Left lung (tissue), 4 donors: ENCODE measurements at regions not wholly inside any gene's neighbourhood (a gene's known extent, or its start where the extent isn't known, plus 50 kb on each side); places are given as distances from the start of the nearest gene placed in this dataset.

Source experiments
- ATAC-seq: fragments of 200-7000 bp; cut with Tn5 transposase; one replicate; pipeline ENCODE4 v1.9.1; 2020; ENCODE audit warnings: moderate library complexity
- DNase-seq, 4 donors: peaks; one replicate each; pipeline ENCODE4 v3.0.0-alpha.2; 2013 to 2020
- H3K27ac ChIP-seq, 2 donors: fragments of 200-600 bp; sonication (generic) in 1 of 2; one replicate each; pipeline versions ENCODE4 v1.5.0 to v1.8.0; 2020 to 2021
- H3K27me3 ChIP-seq, 2 donors: fragments of 200-600 bp; sonication (generic) in 1 of 2; one replicate each; pipeline versions ENCODE4 v1.5.0 to v1.8.0; 2020 to 2021
- H3K36me3 ChIP-seq, 2 donors: fragments of 200-600 bp; sonication (generic) in 1 of 2; one replicate each; pipeline versions ENCODE4 v1.5.0 to v1.8.0; 2020 to 2021
- H3K4me1 ChIP-seq, 2 donors: fragments of 200-600 bp; one replicate each; pipeline ENCODE4 v1.8.0; 2021
- H3K4me3 ChIP-seq, 2 donors: fragments of 200-600 bp; sonication (generic) in 1 of 2; one replicate each; pipeline versions ENCODE4 v1.5.0 to v1.8.0; 2020 to 2021; ENCODE audit warnings: mild to moderate bottlenecking in 1 of 2
- H3K9me3 ChIP-seq, 2 donors: fragments of 200-600 bp; sonication (generic) in 1 of 2; one replicate each; pipeline versions ENCODE4 v1.5.0 to v1.8.0; 2020 to 2021
- intact Hi-C, 2 donors: fragments of 100-400 bp; cut with DNase I; formaldehyde crosslinking; loops; one replicate each; pipeline versions ENCODE4 v1.11.2 to v1.14.2; 2022
- TF ChIP-seq, protein P1 (sequence below), 2 donors: fragments of 200-600 bp; sonication (generic) in 1 of 2; IDR thresholded peaks; one replicate each; pipeline versions ENCODE4 v1.5.0 to v1.8.0; 2021; ENCODE audit warnings: antibody characterized with exemption in 2 of 2
- donor health status: DM: no; HTN: yes; CAD: no.
- donor health status: DM: no; HTN: no; CAD: no.

DNA sequence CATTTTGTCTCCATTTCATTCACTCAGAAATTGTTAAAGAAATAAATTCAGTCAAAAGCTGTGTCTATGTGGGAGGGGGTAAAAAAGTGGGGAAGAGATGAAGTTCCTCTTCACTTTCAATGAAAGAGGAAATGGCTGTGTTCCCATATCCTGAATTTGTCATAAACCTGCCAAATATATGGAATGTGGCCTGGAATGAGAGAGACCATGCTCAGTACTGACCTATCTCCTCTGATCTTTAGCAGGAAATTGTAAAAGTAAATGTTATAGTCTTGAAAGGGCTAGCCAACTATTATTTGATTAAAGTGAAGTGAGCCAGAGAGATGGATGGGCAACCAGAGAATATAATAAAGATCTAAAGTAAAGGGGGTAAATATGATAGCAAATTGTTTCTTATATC lies 130.3 kb upstream of the C21orf91 start:
- Histone ChIP-seq H3K27me3 (no peaks in the 10 kb centered on the region), H3K4me3 (no peak overlapping the region), H3K27ac (no peak overlapping the region), H3K4me1 (no peaks in the 10 kb centered on the region), H3K36me3 (no peaks in the 10 kb centered on the region), H3K9me3 (peaks cover 0 to 12% of the 10 kb centered on the region in 2 donors)
- intact Hi-C loops, result no loop called here
- peak in 1 of 4 donors; percentile 14 for DNase-seq
- TF ChIP-seq, protein P1, sequence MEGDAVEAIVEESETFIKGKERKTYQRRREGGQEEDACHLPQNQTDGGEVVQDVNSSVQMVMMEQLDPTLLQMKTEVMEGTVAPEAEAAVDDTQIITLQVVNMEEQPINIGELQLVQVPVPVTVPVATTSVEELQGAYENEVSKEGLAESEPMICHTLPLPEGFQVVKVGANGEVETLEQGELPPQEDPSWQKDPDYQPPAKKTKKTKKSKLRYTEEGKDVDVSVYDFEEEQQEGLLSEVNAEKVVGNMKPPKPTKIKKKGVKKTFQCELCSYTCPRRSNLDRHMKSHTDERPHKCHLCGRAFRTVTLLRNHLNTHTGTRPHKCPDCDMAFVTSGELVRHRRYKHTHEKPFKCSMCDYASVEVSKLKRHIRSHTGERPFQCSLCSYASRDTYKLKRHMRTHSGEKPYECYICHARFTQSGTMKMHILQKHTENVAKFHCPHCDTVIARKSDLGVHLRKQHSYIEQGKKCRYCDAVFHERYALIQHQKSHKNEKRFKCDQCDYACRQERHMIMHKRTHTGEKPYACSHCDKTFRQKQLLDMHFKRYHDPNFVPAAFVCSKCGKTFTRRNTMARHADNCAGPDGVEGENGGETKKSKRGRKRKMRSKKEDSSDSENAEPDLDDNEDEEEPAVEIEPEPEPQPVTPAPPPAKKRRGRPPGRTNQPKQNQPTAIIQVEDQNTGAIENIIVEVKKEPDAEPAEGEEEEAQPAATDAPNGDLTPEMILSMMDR (IDR thresholded peaks at IDR 0.05), result no peak
- ATAC-seq, result no peak

DNA sequence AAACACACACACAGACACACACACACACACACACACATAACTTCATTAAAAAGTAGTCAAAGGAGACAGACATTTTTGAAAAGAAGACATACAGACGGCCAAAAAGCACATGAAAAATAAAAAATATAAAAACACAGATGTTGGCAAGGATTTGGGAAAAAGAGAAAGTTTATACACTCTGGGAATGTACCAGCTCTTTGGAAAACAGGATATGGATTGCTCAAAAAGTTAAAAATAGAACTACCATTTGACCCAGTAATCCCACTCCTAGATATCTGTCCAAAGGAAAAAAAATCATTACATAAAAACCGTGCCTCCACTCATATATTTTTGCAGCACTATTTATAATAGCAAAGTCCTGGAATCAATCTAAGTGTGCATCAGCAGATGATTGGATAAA lies 128.4 kb upstream of the C21orf91 start:
- ATAC-seq (no peak), DNase-seq (no peak)
- Histone ChIP-seq H3K4me3 (no peak overlapping the region), H3K4me1 (no peaks in the 10 kb centered on the region), H3K36me3 (no peaks in the 10 kb centered on the region), H3K9me3 (peaks cover 0 to 17% of the 10 kb centered on the region in 2 donors), H3K27me3 (no peaks in the 10 kb centered on the region), H3K27ac (no peak overlapping the region)
- intact Hi-C loops, result no loop called here
- TF ChIP-seq, protein P1 (IDR thresholded peaks at IDR 0.05), result no peak

DNA sequence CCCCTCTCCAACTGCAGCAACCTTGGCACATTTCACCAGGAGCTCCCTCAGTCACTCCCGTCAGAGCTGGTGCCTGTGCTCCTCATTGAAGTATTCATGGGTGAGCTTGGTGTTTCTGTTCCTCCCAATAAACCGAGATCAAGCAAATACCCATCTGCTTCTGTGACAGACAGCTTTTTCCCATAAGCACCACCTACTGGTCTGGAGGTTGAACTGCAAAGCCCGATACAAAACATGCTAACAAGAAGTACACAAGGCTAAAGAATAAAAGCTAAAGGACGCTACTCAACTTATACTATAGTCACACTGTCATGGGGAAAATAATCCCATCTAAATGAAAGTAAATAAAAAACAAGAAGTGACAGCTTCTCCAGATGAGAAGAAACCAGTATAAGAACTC lies 111.9 kb upstream of the C21orf91 start:
- intact Hi-C loops, result no loop called here
- no peaks in the 10 kb centered on the region for H3K4me1 ChIP-seq

GRCh38 chr21:17930093-17930492 lies 110.9 kb upstream of the C21orf91 start:
- Histone ChIP-seq H3K9me3 (no peaks in the 10 kb centered on the region), H3K4me3 (no peak overlapping the region), H3K4me1 (no peaks in the 10 kb centered on the region), H3K36me3 (no peaks in the 10 kb centered on the region), H3K27me3 (no peaks in the 10 kb centered on the region), H3K27ac (no peak overlapping the region)
- DNase-seq, result no peak
- intact Hi-C loops, result no loop called here
- TF ChIP-seq, protein P1 (IDR thresholded peaks at IDR 0.05), result no peak
- no peak for ATAC-seq

More for the DNA sequence above, 111.9 kb upstream of the C21orf91 start:
- TF ChIP-seq, protein P1 (IDR thresholded peaks at IDR 0.05), result no peak
- ATAC-seq (no peak), DNase-seq (no peak)
- H3K36me3 ChIP-seq, result no peaks in the 10 kb centered on the region
- no peaks in the 10 kb centered on the region for H3K27me3 ChIP-seq
- H3K4me3 ChIP-seq, result no peak overlapping the region
- H3K9me3 ChIP-seq, result no peaks in the 10 kb centered on the region
- no peak overlapping the region for H3K27ac ChIP-seq

GRCh38 chr21:17929510-17929909 lies 110.4 kb upstream of the C21orf91 start:
- TF ChIP-seq, protein P1 (IDR thresholded peaks at IDR 0.05), result no peak
- no peak for ATAC-seq

More at GRCh38 chr21:17929510-17929909, 110.4 kb upstream of the C21orf91 start:
- Histone ChIP-seq H3K27me3 (no peaks in the 10 kb centered on the region), H3K27ac (no peak overlapping the region), H3K4me1 (no peaks in the 10 kb centered on the region), H3K36me3 (no peaks in the 10 kb centered on the region), H3K9me3 (no peaks in the 10 kb centered on the region), H3K4me3 (no peak overlapping the region)
- DNase-seq, result no peak
- intact Hi-C loops, result no loop called here
